ENCODE measurements at regions not wholly inside any gene's neighbourhood (a gene's known extent, or its start where the extent isn't known, plus 50 kb on each side); places are given as distances from the start of the nearest gene placed in this dataset.

DNA sequence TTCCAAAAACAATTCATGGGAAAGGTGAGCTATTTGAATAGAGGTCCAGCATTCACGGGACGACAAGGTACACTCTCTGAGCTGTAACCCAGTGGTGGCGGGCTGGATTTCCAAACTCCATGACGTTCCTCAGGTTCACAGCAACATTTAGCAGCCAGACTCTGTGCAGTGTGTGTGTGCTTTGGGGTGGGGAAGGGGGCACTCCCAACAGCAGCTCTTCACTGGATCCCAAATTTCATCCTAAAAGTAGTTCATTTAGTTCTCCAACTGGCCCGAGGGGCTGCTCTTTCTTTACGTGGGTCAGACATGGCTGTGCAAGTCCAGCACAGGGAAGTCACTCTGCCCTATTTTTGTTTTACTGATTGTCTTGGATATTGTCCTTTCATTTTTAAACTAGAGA is 98.0 kb upstream of the IRX2 start:
- no peak for DNase-seq (ENCODE audit: extremely low spot score, unreplicated experiment)
- H3K4me3 Mint-ChIP-seq: no peak overlapping the region
- TF ChIP-seq CTCF (conservative IDR thresholded peaks at IDR 0.05): no peak
- peaks cover 10% of the 10 kb centered on the region for H3K27me3 Mint-ChIP-seq
- no peaks in the 10 kb centered on the region for H3K4me1 Mint-ChIP-seq (ENCODE audit: unreplicated experiment)
- H3K36me3 Mint-ChIP-seq: no peaks in the 10 kb centered on the region
- H3K27ac Mint-ChIP-seq: no peak overlapping the region
- H3K9me3 Mint-ChIP-seq: peaks cover 3% of the 10 kb centered on the region

- H3K4me3 Mint-ChIP-seq: no peak overlapping the region
- no peaks in the 10 kb centered on the region for H3K36me3 Mint-ChIP-seq
- no peaks in the 10 kb centered on the region for H3K4me1 Mint-ChIP-seq (ENCODE audit: unreplicated experiment)
- H3K9me3 Mint-ChIP-seq: peaks cover 3% of the 10 kb centered on the region
- no peak for DNase-seq (ENCODE audit: extremely low spot score, unreplicated experiment)
- no peak overlapping the region for H3K27ac Mint-ChIP-seq
- TF ChIP-seq CTCF (conservative IDR thresholded peaks at IDR 0.05): peak; percentile 65
- H3K27me3 Mint-ChIP-seq: peaks cover 10% of the 10 kb centered on the region
Observed at GRCh38 chr5:2848619-2849018, 97.1 kb upstream of the IRX2 start.

- H3K4me3 Mint-ChIP-seq: no peak overlapping the region
- peaks cover 3% of the 10 kb centered on the region for H3K9me3 Mint-ChIP-seq
- H3K36me3 Mint-ChIP-seq: no peaks in the 10 kb centered on the region
- TF ChIP-seq CTCF (conservative IDR thresholded peaks at IDR 0.05): no peak
- DNase-seq (ENCODE audit: extremely low spot score, unreplicated experiment): no peak
- H3K27ac Mint-ChIP-seq: no peak overlapping the region
- H3K27me3 Mint-ChIP-seq: peaks cover 6% of the 10 kb centered on the region
- H3K4me1 Mint-ChIP-seq (ENCODE audit: unreplicated experiment): no peaks in the 10 kb centered on the region
Observed at GRCh38 chr5:2847608-2848007, 96.1 kb upstream of the IRX2 start.

GRCh38 chr5:2841208-2841607 is 89.7 kb upstream of the IRX2 start:
- no peak for TF ChIP-seq CTCF (conservative IDR thresholded peaks at IDR 0.05)
- H3K27me3 Mint-ChIP-seq: no peaks in the 10 kb centered on the region
- H3K36me3 Mint-ChIP-seq: no peaks in the 10 kb centered on the region
- H3K9me3 Mint-ChIP-seq: peaks cover 6% of the 10 kb centered on the region
- no peak overlapping the region for H3K4me3 Mint-ChIP-seq
- H3K27ac Mint-ChIP-seq: no peak overlapping the region
- no peak for DNase-seq (ENCODE audit: extremely low spot score, unreplicated experiment)
- peaks cover 5% of the 10 kb centered on the region for H3K4me1 Mint-ChIP-seq (ENCODE audit: unreplicated experiment)

DNA sequence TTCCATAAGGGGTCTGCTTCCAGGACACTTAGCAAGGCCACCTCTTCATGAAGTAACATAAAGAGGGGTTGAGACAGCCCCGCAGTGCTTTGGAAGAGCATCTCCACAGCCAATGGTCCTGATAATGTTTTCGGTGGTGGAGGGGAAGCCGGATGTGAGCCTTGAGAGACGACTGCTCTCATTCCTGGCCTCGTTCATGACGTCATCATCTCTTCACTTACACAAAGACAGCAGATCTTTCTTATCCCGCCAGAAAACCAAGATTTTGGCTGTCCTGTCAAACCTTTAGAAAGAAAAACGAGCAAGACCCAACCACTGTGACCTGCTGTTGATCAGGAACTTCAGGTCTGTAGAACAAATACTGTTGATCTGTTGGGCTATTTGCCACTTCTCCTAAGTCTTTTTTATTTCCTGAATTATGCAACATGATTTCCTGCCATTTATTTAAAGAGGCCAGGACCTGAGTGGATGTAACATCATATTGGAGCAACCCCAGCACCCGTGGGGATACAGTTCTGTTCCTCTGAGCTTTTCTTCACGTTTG is 89.0 kb upstream of the IRX2 start:
- no peak for DNase-seq (ENCODE audit: extremely low spot score, unreplicated experiment)
- H3K4me1 Mint-ChIP-seq (ENCODE audit: unreplicated experiment): peaks cover 5% of the 10 kb centered on the region
- no peaks in the 10 kb centered on the region for H3K36me3 Mint-ChIP-seq
- H3K27ac Mint-ChIP-seq: no peak overlapping the region
- H3K9me3 Mint-ChIP-seq: peaks cover 6% of the 10 kb centered on the region
- H3K4me3 Mint-ChIP-seq: no peak overlapping the region
- no peaks in the 10 kb centered on the region for H3K27me3 Mint-ChIP-seq
- no peak for TF ChIP-seq CTCF (conservative IDR thresholded peaks at IDR 0.05)

DNA sequence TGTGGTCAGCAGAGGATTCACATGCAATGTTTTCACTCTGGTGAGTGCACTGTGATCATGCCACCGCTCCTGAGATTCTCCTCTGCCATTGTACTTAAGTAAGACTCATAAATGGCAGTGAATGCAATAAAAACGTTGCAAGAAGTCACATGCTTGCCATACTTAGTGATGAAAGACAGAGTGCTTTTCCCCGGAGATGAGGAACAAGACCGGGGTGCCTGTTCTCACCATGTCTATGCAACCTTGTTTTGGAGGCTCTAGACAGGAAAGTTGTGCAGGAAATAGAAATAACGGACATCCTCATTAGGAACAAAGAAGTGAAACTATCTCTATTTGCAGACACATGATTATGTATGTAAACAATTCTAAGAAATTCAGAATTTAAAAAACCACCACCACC is 84.7 kb upstream of the IRX2 start:
- DNase-seq (ENCODE audit: extremely low spot score, unreplicated experiment): no peak
- H3K27ac Mint-ChIP-seq: no peak overlapping the region
- H3K9me3 Mint-ChIP-seq: peaks cover 6% of the 10 kb centered on the region
- peaks cover 7% of the 10 kb centered on the region for H3K27me3 Mint-ChIP-seq
- peaks cover 15% of the 10 kb centered on the region for H3K4me1 Mint-ChIP-seq (ENCODE audit: unreplicated experiment)
- TF ChIP-seq CTCF (conservative IDR thresholded peaks at IDR 0.05): no peak
- H3K36me3 Mint-ChIP-seq: no peaks in the 10 kb centered on the region
- no peak overlapping the region for H3K4me3 Mint-ChIP-seq

All from type B pancreatic cell (in vitro differentiated cells).